ENCODE measurements at regions not wholly inside any gene's neighbourhood (a gene's known extent, or its start where the extent isn't known, plus 50 kb on each side); places are given as distances from the start of the nearest gene placed in this dataset.
"Not testable (repeated sequence)": the region's sequence is repeated elsewhere in the genome, so short reads cannot be mapped to it uniquely, and the experiment has no call there.

- no peak for DNase-seq
These were observed 203.0 kb upstream of the TFAP2D start for GRCh38 chr6:50510361-50510760.

- DNase-seq, result no peak
These were observed 192.7 kb upstream of the TFAP2D start for GRCh38 chr6:50520326-50521266.

- DNase-seq, result no peak
These were observed 189.0 kb upstream of the TFAP2D start for GRCh38 chr6:50524341-50524740.

- no peak for DNase-seq
These were observed 185.3 kb upstream of the TFAP2D start for GRCh38 chr6:50527985-50528384.

- DNase-seq, result no peak
These were observed 173.9 kb upstream of the TFAP2D start for GRCh38 chr6:50539447-50539846.

GRCh38 chr6:50541941-50542340 is 171.4 kb upstream of the TFAP2D start:
- DNase-seq, result no peak

GRCh38 chr6:50543666-50544065 is 169.7 kb upstream of the TFAP2D start:
- DNase-seq, result no peak

- DNase-seq, result no peak
These were observed 164.3 kb upstream of the TFAP2D start for GRCh38 chr6:50549026-50549425.

GRCh38 chr6:50549475-50549874 is 163.9 kb upstream of the TFAP2D start:
- DNase-seq, result no peak

- DNase-seq, result no peak
These were observed 157.3 kb upstream of the TFAP2D start for GRCh38 chr6:50555982-50556381.

GRCh38 chr6:50565004-50565403 is 148.3 kb upstream of the TFAP2D start:
- no peak for DNase-seq

GRCh38 chr6:50571230-50571629 is 142.1 kb upstream of the TFAP2D start:
- not testable (repeated sequence) for DNase-seq

GRCh38 chr6:50585441-50586330 is 127.6 kb upstream of the TFAP2D start:
- no peak for DNase-seq

GRCh38 chr6:50586331-50586675 is 127.0 kb upstream of the TFAP2D start:
- no peak for DNase-seq

- no peak for DNase-seq
These were observed 123.4 kb upstream of the TFAP2D start for GRCh38 chr6:50589751-50590470.

GRCh38 chr6:50591135-50591534 is 122.2 kb upstream of the TFAP2D start:
- DNase-seq, result no peak

- DNase-seq, result no peak
These were observed 113.0 kb upstream of the TFAP2D start for GRCh38 chr6:50600280-50600679.

GRCh38 chr6:50602292-50602691 is 111.0 kb upstream of the TFAP2D start:
- DNase-seq, result peak; percentile 17 to 43

- DNase-seq, result no peak
These were observed 104.9 kb upstream of the TFAP2D start for GRCh38 chr6:50608421-50608820.

- DNase-seq, result no peak
These were observed 102.8 kb upstream of the TFAP2D start for GRCh38 chr6:50610562-50610961.

GRCh38 chr6:50635429-50635828 is 77.9 kb upstream of the TFAP2D start:
- no peak for DNase-seq

- no peak for DNase-seq
These were observed 76.1 kb upstream of the TFAP2D start for GRCh38 chr6:50637267-50637666.

- DNase-seq, result no peak
These were observed 64.2 kb upstream of the TFAP2D start for GRCh38 chr6:50649086-50649485.
